Transverse colon (tissue), 4 donors: ENCODE measurements at regions not wholly inside any gene's neighbourhood (a gene's known extent, or its start where the extent isn't known, plus 50 kb on each side); places are given as distances from the start of the nearest gene placed in this dataset.

Experiments
- POLR2A ChIP-seq: fragments of 450-650 bp; IDR thresholded peaks from one replicate; pipeline ENCODE4 v1.6.1; 2016; ENCODE audit warnings: antibody characterized with exemption, mild to moderate bottlenecking, moderate library complexity
- POLR2AphosphoS5 ChIP-seq, 3 donors: sonication (generic); formaldehyde crosslinking; IDR thresholded peaks; one replicate each; pipeline ENCODE4 v1.6.1; 2016; ENCODE audit warnings: antibody characterized with exemption in 3 of 3
- TF ChIP-seq, protein P1 (sequence below), 5 experiments: fragments of 200-600 bp in 3 of 5; fragments of 450-650 bp in 2 of 5; sonication (generic) in 3 of 5; IDR thresholded peaks; 1 replicate in 2 of 5; 2 replicates in 3 of 5; pipeline ENCODE4 v1.5.1; 2016 to 2017; ENCODE audit warnings: antibody characterized with exemption in 5 of 5, inconsistent platforms in 3 of 5, mild to moderate bottlenecking in 2 of 5, moderate library complexity in 1 of 5

DNA sequence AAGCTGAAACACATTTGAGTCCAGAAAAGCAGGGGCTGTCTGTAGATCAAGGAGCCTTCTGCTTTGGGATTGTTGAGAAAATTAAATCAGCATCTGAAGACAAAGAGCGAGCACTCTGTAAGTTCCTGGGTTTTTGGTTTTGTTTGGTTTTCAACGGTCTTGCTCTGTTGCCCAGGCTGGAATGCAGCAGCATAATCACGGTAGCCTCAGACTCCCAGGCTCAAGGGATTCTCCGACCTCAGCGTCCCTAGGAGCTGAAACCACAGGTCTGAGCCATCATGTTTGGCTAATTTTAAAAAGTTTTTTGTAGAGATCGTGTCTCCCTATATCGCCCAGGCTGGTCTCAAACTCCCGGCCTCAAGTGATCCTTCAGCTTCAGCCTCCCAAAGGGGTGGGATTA is 266.5 kb upstream of the ADAMTS16 start:
- TF ChIP-seq POLR2A (no peak), POLR2AphosphoS5 (IDR thresholded peaks at IDR 0.05) (no peak)
- TF ChIP-seq, protein P1, sequence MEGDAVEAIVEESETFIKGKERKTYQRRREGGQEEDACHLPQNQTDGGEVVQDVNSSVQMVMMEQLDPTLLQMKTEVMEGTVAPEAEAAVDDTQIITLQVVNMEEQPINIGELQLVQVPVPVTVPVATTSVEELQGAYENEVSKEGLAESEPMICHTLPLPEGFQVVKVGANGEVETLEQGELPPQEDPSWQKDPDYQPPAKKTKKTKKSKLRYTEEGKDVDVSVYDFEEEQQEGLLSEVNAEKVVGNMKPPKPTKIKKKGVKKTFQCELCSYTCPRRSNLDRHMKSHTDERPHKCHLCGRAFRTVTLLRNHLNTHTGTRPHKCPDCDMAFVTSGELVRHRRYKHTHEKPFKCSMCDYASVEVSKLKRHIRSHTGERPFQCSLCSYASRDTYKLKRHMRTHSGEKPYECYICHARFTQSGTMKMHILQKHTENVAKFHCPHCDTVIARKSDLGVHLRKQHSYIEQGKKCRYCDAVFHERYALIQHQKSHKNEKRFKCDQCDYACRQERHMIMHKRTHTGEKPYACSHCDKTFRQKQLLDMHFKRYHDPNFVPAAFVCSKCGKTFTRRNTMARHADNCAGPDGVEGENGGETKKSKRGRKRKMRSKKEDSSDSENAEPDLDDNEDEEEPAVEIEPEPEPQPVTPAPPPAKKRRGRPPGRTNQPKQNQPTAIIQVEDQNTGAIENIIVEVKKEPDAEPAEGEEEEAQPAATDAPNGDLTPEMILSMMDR (IDR thresholded peaks at IDR 0.05) = no peak
